ENCODE measurements at regions not wholly inside any gene's neighbourhood (a gene's known extent, or its start where the extent isn't known, plus 50 kb on each side); places are given as distances from the start of the nearest gene placed in this dataset.

DNA sequence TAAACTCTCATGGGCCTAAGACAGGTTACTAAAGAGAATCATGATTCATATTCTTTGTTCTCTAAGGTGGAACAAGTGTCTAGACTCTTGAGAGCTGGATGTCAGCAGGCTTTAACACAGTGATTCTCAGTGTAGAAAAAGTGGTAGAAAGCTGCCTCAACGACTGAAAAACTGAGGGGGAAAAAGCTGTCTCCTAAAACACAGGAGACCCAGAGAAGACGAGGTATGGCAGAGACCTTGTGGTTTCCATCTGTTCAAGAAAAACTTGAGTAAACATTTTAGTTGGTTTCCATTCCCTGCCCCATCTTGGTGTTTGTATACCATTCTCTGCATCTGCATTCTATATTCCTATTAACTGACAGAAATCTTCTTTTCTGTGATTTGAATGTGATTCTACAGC, 57.6 kb upstream of the MAP3K7 start:
- no peak for TF ChIP-seq RAD21 (conservative IDR thresholded peaks at IDR 0.05)
- TF ChIP-seq, protein P1, sequence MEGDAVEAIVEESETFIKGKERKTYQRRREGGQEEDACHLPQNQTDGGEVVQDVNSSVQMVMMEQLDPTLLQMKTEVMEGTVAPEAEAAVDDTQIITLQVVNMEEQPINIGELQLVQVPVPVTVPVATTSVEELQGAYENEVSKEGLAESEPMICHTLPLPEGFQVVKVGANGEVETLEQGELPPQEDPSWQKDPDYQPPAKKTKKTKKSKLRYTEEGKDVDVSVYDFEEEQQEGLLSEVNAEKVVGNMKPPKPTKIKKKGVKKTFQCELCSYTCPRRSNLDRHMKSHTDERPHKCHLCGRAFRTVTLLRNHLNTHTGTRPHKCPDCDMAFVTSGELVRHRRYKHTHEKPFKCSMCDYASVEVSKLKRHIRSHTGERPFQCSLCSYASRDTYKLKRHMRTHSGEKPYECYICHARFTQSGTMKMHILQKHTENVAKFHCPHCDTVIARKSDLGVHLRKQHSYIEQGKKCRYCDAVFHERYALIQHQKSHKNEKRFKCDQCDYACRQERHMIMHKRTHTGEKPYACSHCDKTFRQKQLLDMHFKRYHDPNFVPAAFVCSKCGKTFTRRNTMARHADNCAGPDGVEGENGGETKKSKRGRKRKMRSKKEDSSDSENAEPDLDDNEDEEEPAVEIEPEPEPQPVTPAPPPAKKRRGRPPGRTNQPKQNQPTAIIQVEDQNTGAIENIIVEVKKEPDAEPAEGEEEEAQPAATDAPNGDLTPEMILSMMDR (IDR thresholded peaks at IDR 0.05; ENCODE audit: poor library complexity, severe bottlenecking), result no peak
- TF ChIP-seq SMC3 (conservative IDR thresholded peaks at IDR 0.05; ENCODE audit: poor library complexity), result no peak
- no peak for TF ChIP-seq POLR2AphosphoS5 (IDR thresholded peaks at IDR 0.05)
- TF ChIP-seq EP300 (conservative IDR thresholded peaks at IDR 0.05; ENCODE audit: poor library complexity, severe bottlenecking), result no peak
